ENCODE measurements at regions not wholly inside any gene's neighbourhood (a gene's known extent, or its start where the extent isn't known, plus 50 kb on each side); places are given as distances from the start of the nearest gene placed in this dataset.

GRCh38 chr19:32124585-32124984 lies 220.8 kb upstream of the ZNF507 start:
- Histone ChIP-seq H3K4me2 (ENCODE audit: low read length) (no peak overlapping the region), H3K27me3 (ENCODE audit: insufficient read depth, low read length) (no peaks in the 10 kb centered on the region), H3K4me3 (ENCODE audit: low read depth, low read length) (no peak overlapping the region), H3K36me3 (ENCODE audit: control insufficient read depth in 1 of 2, insufficient read depth in 2 of 2, low read length in 2 of 2) (no peaks in the 10 kb centered on the region), H3K9me3 (ENCODE audit: insufficient read depth, low read depth, low read length) (no peaks in the 10 kb centered on the region), H2AK5ac (ENCODE audit: low read length) (no peak overlapping the region), H3K79me2 (ENCODE audit: control insufficient read depth, insufficient read depth, low read length, poor library complexity) (no peaks in the 10 kb centered on the region), H3K18ac (ENCODE audit: low read length) (no peak overlapping the region), H4K12ac (ENCODE audit: low read depth, low read length) (no peak overlapping the region), H3K79me1 (ENCODE audit: low read length) (no peaks in the 10 kb centered on the region), H4K91ac (ENCODE audit: low read depth, low read length) (no peak overlapping the region), H3K4ac (ENCODE audit: low read depth, low read length) (no peak overlapping the region), H3K14ac (ENCODE audit: low read length) (no peak overlapping the region), H2BK120ac (ENCODE audit: insufficient read depth, low read length, poor library complexity) (no peak overlapping the region), H2AFZ (ENCODE audit: insufficient read depth, low read length, poor library complexity) (no peak overlapping the region), H2BK12ac (ENCODE audit: low read length) (no peak overlapping the region), H3K27ac (ENCODE audit: low read depth, low read length) (no peak overlapping the region), H2BK5ac (ENCODE audit: low read depth, low read length, poor library complexity) (no peak overlapping the region), H3K4me1 (ENCODE audit: control insufficient read depth in 1 of 2, insufficient read depth in 2 of 2, low read length in 2 of 2) (no peaks in the 10 kb centered on the region), H3K23ac (ENCODE audit: low read length) (no peak overlapping the region), H3K9ac (ENCODE audit: low read length) (no peak overlapping the region), H4K8ac (ENCODE audit: low read depth, low read length) (no peak overlapping the region)
- no CpG with 5 or more reads among the region's 10 CpGs for WGBS (ENCODE audit: extremely low coverage, insufficient coverage, insufficient read length)
- DNase-seq: no peak

DNA sequence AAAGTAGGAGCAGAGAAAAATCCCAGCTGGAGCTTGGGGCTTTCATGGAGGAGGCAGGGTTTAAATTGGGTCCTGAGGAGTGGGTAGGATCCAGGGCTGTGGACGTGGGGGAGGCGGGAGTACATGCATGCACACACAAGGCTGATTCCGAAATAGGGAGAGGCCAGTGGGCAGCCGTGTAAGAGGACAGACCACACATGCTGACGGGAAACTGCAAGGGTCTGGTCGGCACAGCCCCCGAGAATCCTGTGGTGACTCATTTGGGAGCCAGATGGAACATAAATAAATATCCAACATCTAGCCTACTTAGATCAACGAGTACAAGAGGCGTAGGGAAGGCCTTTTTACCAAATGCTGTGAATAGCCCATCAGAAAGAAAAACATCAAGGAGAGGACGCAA lies 216.3 kb upstream of the ZNF507 start:
- no peak overlapping the region for H3K27ac ChIP-seq (ENCODE audit: low read depth, low read length)
- no peak overlapping the region for H3K4me2 ChIP-seq (ENCODE audit: low read length)
- no peak overlapping the region for H2BK5ac ChIP-seq (ENCODE audit: low read depth, low read length, poor library complexity)
- no peak overlapping the region for H2AFZ ChIP-seq (ENCODE audit: insufficient read depth, low read length, poor library complexity)
- H3K27me3 ChIP-seq (ENCODE audit: insufficient read depth, low read length): no peaks in the 10 kb centered on the region
- no peak overlapping the region for H4K8ac ChIP-seq (ENCODE audit: low read depth, low read length)
- H4K12ac ChIP-seq (ENCODE audit: low read depth, low read length): no peak overlapping the region
- H3K4me1 ChIP-seq (ENCODE audit: control insufficient read depth in 1 of 2, insufficient read depth in 2 of 2, low read length in 2 of 2): no peaks in the 10 kb centered on the region
- no peaks in the 10 kb centered on the region for H3K79me1 ChIP-seq (ENCODE audit: low read length)
- DNase-seq: no peak
- H2AK5ac ChIP-seq (ENCODE audit: low read length): no peak overlapping the region
- H3K23ac ChIP-seq (ENCODE audit: low read length): no peak overlapping the region
- H3K4me3 ChIP-seq (ENCODE audit: low read depth, low read length): no peak overlapping the region
- H3K9me3 ChIP-seq (ENCODE audit: insufficient read depth, low read depth, low read length): no peaks in the 10 kb centered on the region
- no peaks in the 10 kb centered on the region for H3K36me3 ChIP-seq (ENCODE audit: control insufficient read depth in 1 of 2, insufficient read depth in 2 of 2, low read length in 2 of 2)
- no peak overlapping the region for H3K9ac ChIP-seq (ENCODE audit: low read length)
- no peaks in the 10 kb centered on the region for H3K79me2 ChIP-seq (ENCODE audit: control insufficient read depth, insufficient read depth, low read length, poor library complexity)
- no peak overlapping the region for H3K4ac ChIP-seq (ENCODE audit: low read depth, low read length)
- no peak overlapping the region for H3K14ac ChIP-seq (ENCODE audit: low read length)
- H2BK120ac ChIP-seq (ENCODE audit: insufficient read depth, low read length, poor library complexity): no peak overlapping the region
- no peak overlapping the region for H4K91ac ChIP-seq (ENCODE audit: low read depth, low read length)
- no peak overlapping the region for H2BK12ac ChIP-seq (ENCODE audit: low read length)
- no CpG with 5 or more reads among the region's 10 CpGs for WGBS (ENCODE audit: extremely low coverage, insufficient coverage, insufficient read length)
- H3K18ac ChIP-seq (ENCODE audit: low read length): no peak overlapping the region

DNA sequence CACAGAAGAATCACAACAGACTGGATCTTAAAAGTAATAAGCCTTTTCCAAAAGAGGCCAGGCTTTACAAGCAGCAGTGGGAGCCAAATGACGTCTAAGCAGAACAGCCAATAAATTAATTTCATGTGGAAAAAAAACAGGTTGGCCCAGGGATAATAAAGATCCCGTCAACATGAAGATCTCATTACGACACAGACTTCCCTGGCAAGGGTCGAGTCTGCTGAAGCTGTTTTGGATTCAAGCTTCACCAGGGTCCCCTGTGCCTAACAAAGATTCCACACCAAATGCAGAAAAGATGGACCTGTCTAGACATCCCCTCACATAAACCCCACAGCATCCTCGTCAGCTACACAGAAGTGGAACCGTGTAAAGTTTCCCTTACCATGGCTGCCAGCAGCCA lies 215.1 kb upstream of the ZNF507 start:
- WGBS (ENCODE audit: extremely low coverage, insufficient coverage, insufficient read length): no CpG with 5 or more reads among the region's 6 CpGs
- Histone ChIP-seq H2BK12ac (ENCODE audit: low read length) (no peak overlapping the region), H3K14ac (ENCODE audit: low read length) (no peak overlapping the region)

GRCh38 chr19:32131005-32131404 lies 214.4 kb upstream of the ZNF507 start:
- no peaks in the 10 kb centered on the region for H3K4me1 ChIP-seq (ENCODE audit: control insufficient read depth in 1 of 2, insufficient read depth in 2 of 2, low read length in 2 of 2)
- no peak overlapping the region for H2AFZ ChIP-seq (ENCODE audit: insufficient read depth, low read length, poor library complexity)
- H3K23ac ChIP-seq (ENCODE audit: low read length): no peak overlapping the region
- no peak for DNase-seq
- no peaks in the 10 kb centered on the region for H3K36me3 ChIP-seq (ENCODE audit: control insufficient read depth in 1 of 2, insufficient read depth in 2 of 2, low read length in 2 of 2)
- H3K9me3 ChIP-seq (ENCODE audit: insufficient read depth, low read depth, low read length): no peaks in the 10 kb centered on the region
- no peak overlapping the region for H3K14ac ChIP-seq (ENCODE audit: low read length)
- no peaks in the 10 kb centered on the region for H3K79me1 ChIP-seq (ENCODE audit: low read length)
- H2AK5ac ChIP-seq (ENCODE audit: low read length): no peak overlapping the region
- H4K12ac ChIP-seq (ENCODE audit: low read depth, low read length): no peak overlapping the region
- no peak overlapping the region for H3K4me2 ChIP-seq (ENCODE audit: low read length)
- H4K91ac ChIP-seq (ENCODE audit: low read depth, low read length): no peak overlapping the region
- H3K9ac ChIP-seq (ENCODE audit: low read length): no peak overlapping the region
- no peak overlapping the region for H3K4me3 ChIP-seq (ENCODE audit: low read depth, low read length)
- no peak overlapping the region for H2BK12ac ChIP-seq (ENCODE audit: low read length)
- no peaks in the 10 kb centered on the region for H3K79me2 ChIP-seq (ENCODE audit: control insufficient read depth, insufficient read depth, low read length, poor library complexity)
- WGBS (ENCODE audit: extremely low coverage, insufficient coverage, insufficient read length): no CpG with 5 or more reads among the region's 8 CpGs
- no peak overlapping the region for H2BK120ac ChIP-seq (ENCODE audit: insufficient read depth, low read length, poor library complexity)
- H2BK5ac ChIP-seq (ENCODE audit: low read depth, low read length, poor library complexity): no peak overlapping the region
- H4K8ac ChIP-seq (ENCODE audit: low read depth, low read length): no peak overlapping the region
- H3K18ac ChIP-seq (ENCODE audit: low read length): no peak overlapping the region
- H3K27ac ChIP-seq (ENCODE audit: low read depth, low read length): no peak overlapping the region
- H3K27me3 ChIP-seq (ENCODE audit: insufficient read depth, low read length): no peaks in the 10 kb centered on the region
- no peak overlapping the region for H3K4ac ChIP-seq (ENCODE audit: low read depth, low read length)

More for the DNA sequence above, 215.1 kb upstream of the ZNF507 start:
- Histone ChIP-seq H4K91ac (ENCODE audit: low read depth, low read length) (no peak overlapping the region), H3K4ac (ENCODE audit: low read depth, low read length) (no peak overlapping the region), H2BK120ac (ENCODE audit: insufficient read depth, low read length, poor library complexity) (no peak overlapping the region), H4K8ac (ENCODE audit: low read depth, low read length) (no peak overlapping the region), H3K9ac (ENCODE audit: low read length) (no peak overlapping the region), H3K4me1 (ENCODE audit: control insufficient read depth in 1 of 2, insufficient read depth in 2 of 2, low read length in 2 of 2) (no peaks in the 10 kb centered on the region), H3K27me3 (ENCODE audit: insufficient read depth, low read length) (no peaks in the 10 kb centered on the region), H3K4me3 (ENCODE audit: low read depth, low read length) (no peak overlapping the region), H3K79me1 (ENCODE audit: low read length) (no peaks in the 10 kb centered on the region), H3K9me3 (ENCODE audit: insufficient read depth, low read depth, low read length) (no peaks in the 10 kb centered on the region), H2AFZ (ENCODE audit: insufficient read depth, low read length, poor library complexity) (no peak overlapping the region), H3K36me3 (ENCODE audit: control insufficient read depth in 1 of 2, insufficient read depth in 2 of 2, low read length in 2 of 2) (no peaks in the 10 kb centered on the region), H3K4me2 (ENCODE audit: low read length) (no peak overlapping the region), H4K12ac (ENCODE audit: low read depth, low read length) (no peak overlapping the region), H3K79me2 (ENCODE audit: control insufficient read depth, insufficient read depth, low read length, poor library complexity) (no peaks in the 10 kb centered on the region), H2AK5ac (ENCODE audit: low read length) (no peak overlapping the region), H3K27ac (ENCODE audit: low read depth, low read length) (no peak overlapping the region), H3K23ac (ENCODE audit: low read length) (no peak overlapping the region), H3K18ac (ENCODE audit: low read length) (no peak overlapping the region), H2BK5ac (ENCODE audit: low read depth, low read length, poor library complexity) (no peak overlapping the region)
- DNase-seq: no peak
